OCI-LY7 (cell line): ENCODE measurements at regions not wholly inside any gene's neighbourhood (a gene's known extent, or its start where the extent isn't known, plus 50 kb on each side); places are given as distances from the start of the nearest gene placed in this dataset.

Experiments used
- EZH2phosphoT487 ChIP-seq: fragments of 200-600 bp; sonication (generic); IDR thresholded peaks from 2 replicates; pipeline ENCODE4 v1.6.1; 2018; ENCODE audit warnings: low read depth, borderline replicate concordance, mild to moderate bottlenecking, mixed run types, antibody characterized with exemption, low read length, moderate library complexity, mixed read lengths
- TF ChIP-seq, protein P1 (sequence below): fragments of 200-600 bp; sonication (generic); conservative IDR thresholded peaks from 2 replicates; pipeline ENCODE4 v1.5.1; 2014; ENCODE audit warnings: mild to moderate bottlenecking, antibody characterized with exemption, low read length, moderate library complexity, mixed read lengths

DNA sequence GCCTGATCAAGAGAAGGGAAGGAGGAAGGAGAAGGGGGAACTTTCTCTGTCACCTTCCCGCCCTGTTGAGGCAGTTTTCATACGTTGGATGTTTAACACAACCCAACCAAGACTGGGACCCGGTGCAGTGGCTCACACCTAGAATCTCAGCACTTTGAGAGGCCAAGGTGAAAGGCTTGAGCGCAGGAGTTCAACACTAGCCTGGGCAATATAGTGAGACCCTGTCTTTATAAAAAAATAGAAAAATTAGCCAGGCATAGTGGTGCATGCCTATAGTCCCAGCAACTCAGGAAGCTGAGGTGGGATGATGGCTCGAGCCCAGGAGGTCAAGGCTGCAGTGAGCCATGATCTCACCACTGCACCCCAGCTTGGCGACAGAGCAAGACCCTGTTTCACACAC is 59.4 kb upstream of the PEG3 start:
- TF ChIP-seq, protein P1, sequence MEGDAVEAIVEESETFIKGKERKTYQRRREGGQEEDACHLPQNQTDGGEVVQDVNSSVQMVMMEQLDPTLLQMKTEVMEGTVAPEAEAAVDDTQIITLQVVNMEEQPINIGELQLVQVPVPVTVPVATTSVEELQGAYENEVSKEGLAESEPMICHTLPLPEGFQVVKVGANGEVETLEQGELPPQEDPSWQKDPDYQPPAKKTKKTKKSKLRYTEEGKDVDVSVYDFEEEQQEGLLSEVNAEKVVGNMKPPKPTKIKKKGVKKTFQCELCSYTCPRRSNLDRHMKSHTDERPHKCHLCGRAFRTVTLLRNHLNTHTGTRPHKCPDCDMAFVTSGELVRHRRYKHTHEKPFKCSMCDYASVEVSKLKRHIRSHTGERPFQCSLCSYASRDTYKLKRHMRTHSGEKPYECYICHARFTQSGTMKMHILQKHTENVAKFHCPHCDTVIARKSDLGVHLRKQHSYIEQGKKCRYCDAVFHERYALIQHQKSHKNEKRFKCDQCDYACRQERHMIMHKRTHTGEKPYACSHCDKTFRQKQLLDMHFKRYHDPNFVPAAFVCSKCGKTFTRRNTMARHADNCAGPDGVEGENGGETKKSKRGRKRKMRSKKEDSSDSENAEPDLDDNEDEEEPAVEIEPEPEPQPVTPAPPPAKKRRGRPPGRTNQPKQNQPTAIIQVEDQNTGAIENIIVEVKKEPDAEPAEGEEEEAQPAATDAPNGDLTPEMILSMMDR: no peak
- TF ChIP-seq EZH2phosphoT487: no peak
